ENCODE measurements at regions not wholly inside any gene's neighbourhood (a gene's known extent, or its start where the extent isn't known, plus 50 kb on each side); places are given as distances from the start of the nearest gene placed in this dataset.

DNA sequence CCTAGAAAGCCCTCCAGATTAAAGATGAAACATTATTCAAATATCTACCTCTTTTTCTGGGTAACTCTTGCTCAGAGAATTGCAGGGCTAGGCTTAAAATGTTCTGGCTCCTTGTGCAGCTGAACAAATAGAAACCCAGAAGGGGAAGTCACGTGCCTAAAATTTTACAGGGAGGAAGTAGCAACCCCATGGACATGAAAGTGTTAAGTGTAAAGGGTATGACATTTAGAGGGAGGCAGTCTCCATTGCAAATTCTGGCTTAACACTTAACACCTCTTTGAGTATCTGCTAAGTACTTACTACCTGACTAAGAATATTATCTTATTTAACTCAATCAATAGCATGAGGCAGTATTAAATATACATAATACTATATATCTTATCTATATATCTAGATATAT lies 376.1 kb upstream of the ERCC4 start:
- no peak overlapping the region for H3K4me3 ChIP-seq
- FAIRE-seq (no peak), ATAC-seq (no peak), DNase-seq (ENCODE audit: extremely low read depth in 1 of 4, low spot score in 3 of 4) (no peak)
- H3K36me3 ChIP-seq (ENCODE audit: control insufficient read depth, insufficient read depth, low read length) = no peaks in the 10 kb centered on the region
- no peaks in the 10 kb centered on the region for H3K4me1 ChIP-seq (replicated peaks in 1 of 2; ENCODE audit: control insufficient read depth in 2 of 2, insufficient read depth in 2 of 2, low read length in 2 of 2)
- no TSS peak for BruUV-seq (replicated peaks)
- no peaks in the 10 kb centered on the region for H3K9me3 ChIP-seq (replicated peaks; ENCODE audit: control insufficient read depth, insufficient read depth, low read depth, low read length)
- no peaks in the 10 kb centered on the region for H4K20me1 ChIP-seq (replicated peaks; ENCODE audit: control insufficient read depth, insufficient read depth, low read length)
- intact Hi-C loops (cut with micrococcal nuclease) (no loop called here), in situ Hi-C loops (cut with MboI) (no loop called here)
- CTCF ChIA-PET (ENCODE audit: low intra/inter-chr PET ratio) = no interaction called here
- no peak overlapping the region for H3K9ac ChIP-seq (ENCODE audit: insufficient read depth in 1 of 2, low read depth in 2 of 2, low read length in 2 of 2)
- H3K4me2 ChIP-seq (ENCODE audit: insufficient read depth, low read length) = no peak overlapping the region
- TF ChIP-seq NUFIP1 (IDR thresholded peaks at IDR 0.05; ENCODE audit: partially characterized antibody) (no peak), KDM1A (IDR thresholded peaks at IDR 0.05) (no peak), FOXM1 (IDR thresholded peaks at IDR 0.05; ENCODE audit: low read depth) (no peak), FOXM1 (CRISPR knock-in tag; IDR thresholded peaks at IDR 0.05; ENCODE audit: low read depth) (no peak), ZNF121 (CRISPR knock-in tag; conservative IDR thresholded peaks at IDR 0.05) (no peak), HMG20B (CRISPR knock-in tag; IDR thresholded peaks at IDR 0.05) (no peak), TBP (optimal IDR thresholded peaks at IDR 0.05; ENCODE audit: low read depth, low read length) (no peak), ZFPM2 (CRISPR knock-in tag; IDR thresholded peaks at IDR 0.05) (no peak), KDM2B (CRISPR knock-in tag; IDR thresholded peaks at IDR 0.05) (no peak)
- no peak overlapping the region for H2AFZ ChIP-seq (ENCODE audit: low read depth, low read length)
- 0% methylated on average over 1 of the region's 1 CpG for whole genome bisulfite sequencing (ENCODE audit: insufficient coverage, low coverage, missing lambda C conversion rate)
- H3K79me2 ChIP-seq (ENCODE audit: control insufficient read depth, insufficient read depth, low read length) = no peaks in the 10 kb centered on the region
- no peak overlapping the region for H3K27ac ChIP-seq (ENCODE audit: extremely low read depth, low read depth, low read length)
- no peaks in the 10 kb centered on the region for H3K9me1 ChIP-seq (ENCODE audit: control insufficient read depth, insufficient read depth, low read length)
- H3K27me3 ChIP-seq (ENCODE audit: control insufficient read depth in 2 of 2, insufficient read depth in 2 of 2, low read length in 2 of 2) = peaks cover 0 to 3% of the 10 kb centered on the region in 2 experiments; a peak in 1 of 5 replicates
- POLR2A ChIA-PET = no interaction called here

DNA sequence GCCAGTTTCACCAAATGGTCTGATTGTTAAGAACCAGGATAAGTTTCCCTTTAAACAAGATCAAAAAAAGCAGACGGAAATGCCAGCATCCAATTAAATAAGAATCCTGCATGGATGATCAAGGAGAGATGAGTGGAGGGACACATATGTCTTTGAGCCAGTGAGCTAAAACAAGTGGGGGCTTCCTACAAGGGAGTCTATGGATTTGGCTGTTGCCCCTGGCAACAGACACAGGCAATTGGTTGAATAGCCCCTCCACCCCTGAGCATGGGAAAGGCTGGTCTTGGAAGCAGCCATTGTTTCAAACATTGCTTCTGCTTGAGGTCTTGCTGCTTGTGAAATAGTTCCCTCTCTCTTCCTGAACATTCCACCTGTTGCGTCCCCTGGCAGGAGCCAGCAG lies 374.7 kb upstream of the ERCC4 start:
- Histone ChIP-seq H3K9me3 (replicated peaks; ENCODE audit: control insufficient read depth, insufficient read depth, low read depth, low read length) (no peaks in the 10 kb centered on the region), H3K27ac (ENCODE audit: extremely low read depth, low read depth, low read length) (no peak overlapping the region), H3K9me1 (ENCODE audit: control insufficient read depth, insufficient read depth, low read length) (no peaks in the 10 kb centered on the region), H3K4me1 (replicated peaks in 1 of 2; ENCODE audit: control insufficient read depth in 2 of 2, insufficient read depth in 2 of 2, low read length in 2 of 2) (no peaks in the 10 kb centered on the region), H3K36me3 (ENCODE audit: control insufficient read depth, insufficient read depth, low read length) (no peaks in the 10 kb centered on the region), H3K27me3 (ENCODE audit: control insufficient read depth in 2 of 2, insufficient read depth in 2 of 2, low read length in 2 of 2) (peaks cover 0 to 3% of the 10 kb centered on the region in 2 experiments; a peak in 1 of 5 replicates), H3K9ac (ENCODE audit: insufficient read depth in 1 of 2, low read depth in 2 of 2, low read length in 2 of 2) (no peak overlapping the region), H4K20me1 (replicated peaks; ENCODE audit: control insufficient read depth, insufficient read depth, low read length) (no peaks in the 10 kb centered on the region), H3K4me2 (ENCODE audit: insufficient read depth, low read length) (no peak overlapping the region), H3K79me2 (ENCODE audit: control insufficient read depth, insufficient read depth, low read length) (no peaks in the 10 kb centered on the region), H3K4me3 (no peak overlapping the region), H2AFZ (ENCODE audit: low read depth, low read length) (no peak overlapping the region)
- CTCF ChIA-PET (ENCODE audit: low intra/inter-chr PET ratio) = no interaction called here
- peak; percentile 25; the same call in 1 of the 2 replicates for TF ChIP-seq RFX1 (IDR thresholded peaks at IDR 0.05)
- TF ChIP-seq THRAP3 (IDR thresholded peaks at IDR 0.05; ENCODE audit: borderline replicate concordance) = no peak
- TF ChIP-seq, protein P1, sequence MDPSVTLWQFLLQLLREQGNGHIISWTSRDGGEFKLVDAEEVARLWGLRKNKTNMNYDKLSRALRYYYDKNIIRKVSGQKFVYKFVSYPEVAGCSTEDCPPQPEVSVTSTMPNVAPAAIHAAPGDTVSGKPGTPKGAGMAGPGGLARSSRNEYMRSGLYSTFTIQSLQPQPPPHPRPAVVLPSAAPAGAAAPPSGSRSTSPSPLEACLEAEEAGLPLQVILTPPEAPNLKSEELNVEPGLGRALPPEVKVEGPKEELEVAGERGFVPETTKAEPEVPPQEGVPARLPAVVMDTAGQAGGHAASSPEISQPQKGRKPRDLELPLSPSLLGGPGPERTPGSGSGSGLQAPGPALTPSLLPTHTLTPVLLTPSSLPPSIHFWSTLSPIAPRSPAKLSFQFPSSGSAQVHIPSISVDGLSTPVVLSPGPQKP (CRISPR knock-in tag; IDR thresholded peaks at IDR 0.05) = no peak
- TF ChIP-seq, protein P2, sequence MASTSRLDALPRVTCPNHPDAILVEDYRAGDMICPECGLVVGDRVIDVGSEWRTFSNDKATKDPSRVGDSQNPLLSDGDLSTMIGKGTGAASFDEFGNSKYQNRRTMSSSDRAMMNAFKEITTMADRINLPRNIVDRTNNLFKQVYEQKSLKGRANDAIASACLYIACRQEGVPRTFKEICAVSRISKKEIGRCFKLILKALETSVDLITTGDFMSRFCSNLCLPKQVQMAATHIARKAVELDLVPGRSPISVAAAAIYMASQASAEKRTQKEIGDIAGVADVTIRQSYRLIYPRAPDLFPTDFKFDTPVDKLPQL (IDR thresholded peaks at IDR 0.05; ENCODE audit: extremely low read depth, insufficient read length) = no peak
- no peak for TF ChIP-seq ZKSCAN8 (CRISPR knock-in tag; IDR thresholded peaks at IDR 0.05)
- no peak for ATAC-seq
- no peak for DNase-seq (ENCODE audit: extremely low read depth in 1 of 4, low spot score in 3 of 4)
- no TSS peak for BruUV-seq (replicated peaks)
- no peak for FAIRE-seq
- in situ Hi-C loops (cut with MboI) (no loop called here), intact Hi-C loops (cut with micrococcal nuclease) (no loop called here)
- 0% methylated on average over 2 of the region's 2 CpGs for WGBS (ENCODE audit: insufficient coverage, low coverage, missing lambda C conversion rate)
- POLR2A ChIA-PET = no interaction called here
